Neural cell (in vitro differentiated cells): ENCODE measurements at regions not wholly inside any gene's neighbourhood (a gene's known extent, or its start where the extent isn't known, plus 50 kb on each side); places are given as distances from the start of the nearest gene placed in this dataset.

Source experiments
- CTCF ChIP-seq: fragments of 450-650 bp; IDR thresholded peaks from 2 replicates; pipeline ENCODE4 v1.5.1; 2014; ENCODE audit warnings: antibody characterized with exemption, mild to moderate bottlenecking, moderate library complexity; ENCODE audit not compliant: poor library complexity, severe bottlenecking
- POLR2AphosphoS5 ChIP-seq: IDR thresholded peaks from 2 replicates; pipeline ENCODE4 v1.6.1; 2012

GRCh38 chr4:33296876-33297455 is 2576.8 kb downstream of the PCDH7 start:
- TF ChIP-seq CTCF (no peak), POLR2AphosphoS5 (no peak)
